ENCODE measurements at regions not wholly inside any gene's neighbourhood (a gene's known extent, or its start where the extent isn't known, plus 50 kb on each side); places are given as distances from the start of the nearest gene placed in this dataset.
"Not testable (repeated sequence)": the region's sequence is repeated elsewhere in the genome, so short reads cannot be mapped to it uniquely, and the experiment has no call there.

GRCh38 chr11:45431046-45432018 lies 145.2 kb upstream of the SYT13 start:
- no peak for DNase-seq

GRCh38 chr11:45430361-45430760 lies 144.2 kb upstream of the SYT13 start:
- DNase-seq = no peak

- no peak for DNase-seq
Measured at GRCh38 chr11:45429719-45430118, 143.6 kb upstream of the SYT13 start.

- no peak for DNase-seq
Measured at GRCh38 chr11:45428541-45429230, 142.5 kb upstream of the SYT13 start.

- DNase-seq = no peak
Measured at GRCh38 chr11:45428116-45428515, 142.0 kb upstream of the SYT13 start.

GRCh38 chr11:45424411-45425180 lies 138.5 kb upstream of the SYT13 start:
- no peak for DNase-seq

GRCh38 chr11:45423475-45424120 lies 137.5 kb upstream of the SYT13 start:
- no peak for DNase-seq

GRCh38 chr11:45423036-45423435 lies 136.9 kb upstream of the SYT13 start:
- no peak for DNase-seq

GRCh38 chr11:45414088-45414487 lies 127.9 kb upstream of the SYT13 start:
- DNase-seq = no peak

GRCh38 chr11:45413156-45413858 lies 127.2 kb upstream of the SYT13 start:
- no peak for DNase-seq

- no peak for DNase-seq
Measured at GRCh38 chr11:45412521-45412920, 126.4 kb upstream of the SYT13 start.

- no peak for DNase-seq
Measured at GRCh38 chr11:45412051-45412471, 125.9 kb upstream of the SYT13 start.

- no peak for DNase-seq
Measured at GRCh38 chr11:45411228-45411946, 125.2 kb upstream of the SYT13 start.

- no peak for DNase-seq
Measured at GRCh38 chr11:45410391-45411227, 124.5 kb upstream of the SYT13 start.

- no peak for DNase-seq
Measured at GRCh38 chr11:45409587-45409986, 123.4 kb upstream of the SYT13 start.

GRCh38 chr11:45407226-45407625 lies 121.1 kb upstream of the SYT13 start:
- no peak for DNase-seq

GRCh38 chr11:45405916-45406670 lies 120.0 kb upstream of the SYT13 start:
- DNase-seq = no peak

GRCh38 chr11:45403521-45403920 lies 117.4 kb upstream of the SYT13 start:
- not testable (repeated sequence) for DNase-seq

GRCh38 chr11:45402049-45402630 lies 116.0 kb upstream of the SYT13 start:
- no peak for DNase-seq
